ENCODE measurements at regions not wholly inside any gene's neighbourhood (a gene's known extent, or its start where the extent isn't known, plus 50 kb on each side); places are given as distances from the start of the nearest gene placed in this dataset.
"Not testable (repeated sequence)": the region's sequence is repeated elsewhere in the genome, so short reads cannot be mapped to it uniquely, and the experiment has no call there.

GRCh38 chr2:158866082-158866481, 71.0 kb downstream of the DAPL1 start:
- H3K4me1 ChIP-seq; H3K9me3 ChIP-seq; in situ Hi-C loops (cut with MboI; ENCODE audit: low pct_ligation_motif_present in 1 of 4, low pct_unique_long_range_greater_than_20kb in 1 of 4, low sequenced_read_pairs in 3 of 4); H3K4me3 ChIP-seq; H3K27me3 ChIP-seq; DNase-seq; H3K36me3 ChIP-seq; intact Hi-C loops (cut with DNase I; ENCODE audit: low total_unique reads); H3K27ac ChIP-seq: not testable (repeated sequence)
- WGBS, 2 donors (ENCODE audit: low coverage in 1 of 2), result 83 to 90% methylated on average over 10 to 12 of the region's 12 CpGs

DNA sequence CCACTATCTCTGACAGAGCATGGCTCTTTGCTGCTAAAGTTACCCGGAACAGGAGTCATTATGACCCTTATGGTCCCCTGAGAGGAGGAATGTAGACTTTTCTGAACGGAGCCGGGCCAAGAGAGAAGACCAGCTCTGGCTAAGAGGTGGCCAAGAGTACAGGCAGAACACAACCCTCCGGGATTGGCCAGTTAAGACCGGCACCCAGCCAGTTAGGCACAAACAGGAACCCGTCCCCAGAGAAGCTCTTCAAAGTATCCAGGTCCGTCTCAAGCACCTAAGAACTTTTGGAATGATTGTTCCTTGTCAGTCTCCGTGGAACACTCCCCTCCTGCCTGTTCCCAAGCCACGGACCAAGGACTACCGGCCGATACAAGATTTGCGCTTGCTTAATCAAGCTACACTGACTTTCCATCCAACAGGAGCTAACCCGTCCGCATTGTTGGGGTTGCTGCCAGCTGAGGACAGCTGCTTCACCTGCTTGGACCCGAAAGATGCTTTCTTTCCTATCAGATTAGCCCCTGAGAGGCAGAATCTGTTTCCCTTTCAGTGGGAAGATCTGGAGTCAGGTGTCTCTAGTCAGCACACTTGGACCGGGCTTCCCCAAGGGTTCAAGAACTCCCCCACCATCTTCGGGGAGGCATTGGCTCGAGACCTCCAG, 72.5 kb downstream of the DAPL1 start:
- H3K27ac ChIP-seq; H3K36me3 ChIP-seq; in situ Hi-C loops (cut with MboI; ENCODE audit: low pct_ligation_motif_present in 1 of 4, low pct_unique_long_range_greater_than_20kb in 1 of 4, low sequenced_read_pairs in 3 of 4); intact Hi-C loops (cut with DNase I; ENCODE audit: low total_unique reads); H3K9me3 ChIP-seq; H3K4me1 ChIP-seq; DNase-seq; H3K27me3 ChIP-seq; H3K4me3 ChIP-seq: not testable (repeated sequence)
- WGBS, 2 donors (ENCODE audit: low coverage in 1 of 2), result 90% methylated on average over 18 of the region's 18 CpGs; no CpG with 5 or more reads in 1 of the 2 donors

DNA sequence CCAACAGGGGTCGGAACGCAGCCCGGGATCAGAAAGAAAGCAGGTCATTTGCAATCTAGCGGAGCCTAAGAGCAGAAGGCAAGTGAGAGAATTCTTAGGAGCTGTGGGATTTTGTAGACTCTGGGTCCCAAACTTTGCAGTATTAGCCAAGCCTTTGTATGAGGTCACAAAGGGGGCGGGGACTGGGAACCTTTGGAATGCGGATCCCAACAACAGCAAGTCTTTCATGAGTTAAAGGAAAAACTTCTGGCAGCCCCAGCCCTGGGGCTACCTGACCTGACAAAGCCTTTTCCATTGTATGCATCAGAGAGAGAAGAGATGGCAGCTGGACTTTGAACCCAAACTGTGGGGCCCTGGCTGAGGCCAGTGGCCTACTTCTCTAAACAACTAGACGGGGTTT, 73.3 kb downstream of the DAPL1 start:
- H3K27me3 ChIP-seq; H3K4me1 ChIP-seq; H3K9me3 ChIP-seq; H3K4me3 ChIP-seq; DNase-seq; in situ Hi-C loops (cut with MboI; ENCODE audit: low pct_ligation_motif_present in 1 of 4, low pct_unique_long_range_greater_than_20kb in 1 of 4, low sequenced_read_pairs in 3 of 4); H3K36me3 ChIP-seq; H3K27ac ChIP-seq; intact Hi-C loops (cut with DNase I; ENCODE audit: low total_unique reads): not testable (repeated sequence)
- WGBS, 2 donors (ENCODE audit: low coverage in 1 of 2), result 94% methylated on average over 7 of the region's 7 CpGs; no CpG with 5 or more reads in 1 of the 2 donors

- H3K9me3 ChIP-seq; H3K27ac ChIP-seq; H3K36me3 ChIP-seq; in situ Hi-C loops (cut with MboI; ENCODE audit: low pct_ligation_motif_present in 1 of 4, low pct_unique_long_range_greater_than_20kb in 1 of 4, low sequenced_read_pairs in 3 of 4); H3K27me3 ChIP-seq; H3K4me3 ChIP-seq; DNase-seq; intact Hi-C loops (cut with DNase I; ENCODE audit: low total_unique reads); H3K4me1 ChIP-seq: not testable (repeated sequence)
- 67% methylated on average over 6 of the region's 6 CpGs; no CpG with 5 or more reads in 1 of the 2 donors for whole genome bisulfite sequencing, 2 donors (ENCODE audit: low coverage in 1 of 2)
Observed at GRCh38 chr2:158869122-158869521, 74.0 kb downstream of the DAPL1 start.

DNA sequence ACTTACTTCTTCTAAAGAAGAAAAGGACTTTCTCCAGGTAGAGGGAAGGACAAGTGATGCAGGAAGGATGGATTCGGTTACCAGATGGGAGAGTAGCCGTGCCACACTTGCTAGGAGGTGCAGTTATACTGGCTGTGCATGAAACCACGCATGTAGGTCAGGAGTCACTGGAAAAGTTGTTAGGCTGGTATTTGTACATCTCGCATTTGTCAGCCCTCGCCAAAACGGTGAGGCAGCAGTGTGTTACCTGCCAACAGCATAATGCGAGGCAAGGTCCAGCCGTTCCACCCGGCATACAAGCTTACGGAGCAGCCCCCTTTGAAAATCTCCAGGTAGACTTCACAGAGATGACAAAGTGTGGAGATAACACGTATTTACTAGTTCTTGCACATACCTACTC, 74.5 kb downstream of the DAPL1 start:
- H3K36me3 ChIP-seq; intact Hi-C loops (cut with DNase I; ENCODE audit: low total_unique reads); H3K9me3 ChIP-seq; H3K4me3 ChIP-seq; H3K27ac ChIP-seq; H3K4me1 ChIP-seq; DNase-seq; in situ Hi-C loops (cut with MboI; ENCODE audit: low pct_ligation_motif_present in 1 of 4, low pct_unique_long_range_greater_than_20kb in 1 of 4, low sequenced_read_pairs in 3 of 4); H3K27me3 ChIP-seq: not testable (repeated sequence)
- WGBS, 2 donors (ENCODE audit: low coverage in 1 of 2), result 66 to 87% methylated on average over 3 to 11 of the region's 11 CpGs

- Histone ChIP-seq H3K27me3 (no peaks in the 10 kb centered on the region), H3K4me3 (no peak overlapping the region), H3K9me3 (no peaks in the 10 kb centered on the region), H3K4me1 (no peaks in the 10 kb centered on the region), H3K27ac (no peak overlapping the region), H3K36me3 (no peaks in the 10 kb centered on the region)
- DNase-seq, result no peak
- intact Hi-C loops (cut with DNase I; ENCODE audit: low total_unique reads), result no loop called here
- in situ Hi-C loops (cut with MboI; ENCODE audit: low pct_ligation_motif_present in 1 of 4, low pct_unique_long_range_greater_than_20kb in 1 of 4, low sequenced_read_pairs in 3 of 4), result no loop called here
- WGBS, 2 donors (ENCODE audit: low coverage in 1 of 2), result 90% methylated on average over 16 of the region's 16 CpGs; no CpG with 5 or more reads in 1 of the 2 donors
- no peak for TF ChIP-seq POLR2AphosphoS5 (IDR thresholded peaks at IDR 0.05)
- no peak for TF ChIP-seq POLR2A (IDR thresholded peaks at IDR 0.05)
- TF ChIP-seq, protein P1, sequence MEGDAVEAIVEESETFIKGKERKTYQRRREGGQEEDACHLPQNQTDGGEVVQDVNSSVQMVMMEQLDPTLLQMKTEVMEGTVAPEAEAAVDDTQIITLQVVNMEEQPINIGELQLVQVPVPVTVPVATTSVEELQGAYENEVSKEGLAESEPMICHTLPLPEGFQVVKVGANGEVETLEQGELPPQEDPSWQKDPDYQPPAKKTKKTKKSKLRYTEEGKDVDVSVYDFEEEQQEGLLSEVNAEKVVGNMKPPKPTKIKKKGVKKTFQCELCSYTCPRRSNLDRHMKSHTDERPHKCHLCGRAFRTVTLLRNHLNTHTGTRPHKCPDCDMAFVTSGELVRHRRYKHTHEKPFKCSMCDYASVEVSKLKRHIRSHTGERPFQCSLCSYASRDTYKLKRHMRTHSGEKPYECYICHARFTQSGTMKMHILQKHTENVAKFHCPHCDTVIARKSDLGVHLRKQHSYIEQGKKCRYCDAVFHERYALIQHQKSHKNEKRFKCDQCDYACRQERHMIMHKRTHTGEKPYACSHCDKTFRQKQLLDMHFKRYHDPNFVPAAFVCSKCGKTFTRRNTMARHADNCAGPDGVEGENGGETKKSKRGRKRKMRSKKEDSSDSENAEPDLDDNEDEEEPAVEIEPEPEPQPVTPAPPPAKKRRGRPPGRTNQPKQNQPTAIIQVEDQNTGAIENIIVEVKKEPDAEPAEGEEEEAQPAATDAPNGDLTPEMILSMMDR (IDR thresholded peaks at IDR 0.05), result no peak
- no peak for TF ChIP-seq EP300 (IDR thresholded peaks at IDR 0.05; ENCODE audit: low read depth)
Observed at GRCh38 chr2:158878003-158878402, 82.9 kb downstream of the DAPL1 start.
